CD14-positive monocyte (primary cell): ENCODE measurements at regions not wholly inside any gene's neighbourhood (a gene's known extent, or its start where the extent isn't known, plus 50 kb on each side); places are given as distances from the start of the nearest gene placed in this dataset.

Experiments used
- DNase-seq, 3 donors: peaks; one replicate each; pipeline ENCODE4 v3.0.0-alpha.2; 2011 to 2022
- H2AFZ ChIP-seq: 2 replicates; pipeline ENCODE4 v1.6.0; 2012; ENCODE audit warnings: mild to moderate bottlenecking, low read depth, low read length, inconsistent platforms; ENCODE audit not compliant: insufficient read depth, poor library complexity, severe bottlenecking
- H3K27ac ChIP-seq, 2 donors: 1 replicate in 1 of 2; 2 replicates in 1 of 2; pipeline ENCODE4 v1.5.1; 2012 to 2013; ENCODE audit warnings: low read length in 2 of 2, control low read depth in 1 of 2, inconsistent platforms in 1 of 2, low read depth in 1 of 2, mild to moderate bottlenecking in 1 of 2
- H3K27me3 ChIP-seq, 2 donors: one replicate each; pipeline versions ENCODE4 v1.6.0 to v1.6.1; 2011 to 2013; ENCODE audit warnings: low read length in 2 of 2; ENCODE audit not compliant: control insufficient read depth in 2 of 2, insufficient read depth in 2 of 2
- H3K36me3 ChIP-seq, 2 donors: replicated peaks in 1 of 2; 1 replicate in 1 of 2; 2 replicates in 1 of 2; pipeline versions ENCODE4 v1.5.1 to v1.6.1; 2012 to 2013; ENCODE audit warnings: low read length in 2 of 2, control low read depth in 1 of 2, inconsistent platforms in 1 of 2, mild to moderate bottlenecking in 1 of 2; ENCODE audit not compliant: insufficient read depth in 2 of 2, control insufficient read depth in 1 of 2
- H3K4me1 ChIP-seq, 2 donors: 1 replicate in 1 of 2; 2 replicates in 1 of 2; pipeline versions ENCODE4 v1.5.1 to v1.6.1; 2012 to 2013; ENCODE audit warnings: low read length in 2 of 2, control low read depth in 1 of 2, inconsistent platforms in 1 of 2, mild to moderate bottlenecking in 1 of 2, moderate library complexity in 1 of 2; ENCODE audit not compliant: insufficient read depth in 2 of 2, control insufficient read depth in 1 of 2
- H3K4me2 ChIP-seq: replicated peaks from 2 replicates; pipeline ENCODE3; 2012; ENCODE audit warnings: low read length, moderate library complexity, mild to moderate bottlenecking; ENCODE audit not compliant: poor library complexity, severe bottlenecking; ENCODE audit errors: extremely low read depth
- H3K4me3 ChIP-seq, 3 experiments: fragments of 200-600 bp in 1 of 3; sonication (generic) in 1 of 3; replicated peaks in 1 of 3; 1 replicate in 2 of 3; 2 replicates in 1 of 3; pipeline ENCODE4 v1.5.1; 2011 to 2013; ENCODE audit warnings: low read length in 3 of 3, mild to moderate bottlenecking in 3 of 3, control low read depth in 2 of 3, low read depth in 2 of 3, inconsistent platforms in 1 of 3, moderate library complexity in 1 of 3
- H3K79me2 ChIP-seq: 2 replicates; pipeline ENCODE4 v1.6.0; 2012; ENCODE audit warnings: mild to moderate bottlenecking, control low read depth, inconsistent platforms, low read length, moderate library complexity; ENCODE audit not compliant: insufficient read depth
- H3K9ac ChIP-seq: 2 replicates; pipeline ENCODE4 v1.6.0; 2017; ENCODE audit warnings: low read length, mild to moderate bottlenecking; ENCODE audit not compliant: insufficient read depth, poor library complexity, severe bottlenecking
- H3K9me3 ChIP-seq, 2 donors: replicated peaks in 1 of 2; 1 replicate in 1 of 2; 2 replicates in 1 of 2; pipeline versions ENCODE4 v1.5.1 to v1.6.1; 2012 to 2013; ENCODE audit warnings: low read length in 2 of 2, control low read depth in 1 of 2; ENCODE audit not compliant: control insufficient read depth in 1 of 2, insufficient read depth in 1 of 2
- H4K20me1 ChIP-seq: 2 replicates; pipeline ENCODE4 v1.6.0; 2012; ENCODE audit warnings: mild to moderate bottlenecking, low read length, control low read depth, moderate library complexity; ENCODE audit not compliant: insufficient read depth
- H3K27ac Mint-ChIP-seq, 7 donors: one replicate each; pipeline ENCODE4 v1.8.0; 2020; ENCODE audit warnings: mild to moderate bottlenecking in 7 of 7, mixed read lengths in 7 of 7, moderate library complexity in 6 of 7, inconsistent platforms in 2 of 7
- H3K27me3 Mint-ChIP-seq, 3 donors: one replicate each; pipeline ENCODE4 v1.8.0; 2021 to 2022; ENCODE audit warnings: low read depth in 3 of 3, mild to moderate bottlenecking in 3 of 3, mixed read lengths in 3 of 3, moderate library complexity in 3 of 3, inconsistent platforms in 1 of 3
- H3K36me3 Mint-ChIP-seq, 2 donors: one replicate each; pipeline ENCODE4 v1.8.0; 2020; ENCODE audit warnings: mixed read lengths in 2 of 2, inconsistent platforms in 1 of 2, mild to moderate bottlenecking in 1 of 2
- H3K4me1 Mint-ChIP-seq: one replicate; pipeline ENCODE4 v1.8.0; 2020; ENCODE audit warnings: mild to moderate bottlenecking, mixed read lengths
- H3K4me3 Mint-ChIP-seq, 2 donors: one replicate each; pipeline ENCODE4 v1.8.0; 2020; ENCODE audit warnings: mild to moderate bottlenecking in 2 of 2, mixed read lengths in 2 of 2, moderate library complexity in 1 of 2
- H3K9me3 Mint-ChIP-seq, 7 donors: one replicate each; pipeline ENCODE4 v1.8.0; 2020 to 2022; ENCODE audit warnings: mixed read lengths in 7 of 7, mild to moderate bottlenecking in 6 of 7, moderate library complexity in 6 of 7, inconsistent platforms in 2 of 7
- WGBS: methylation state at CpG from one replicate; pipeline ENCODE4 v1.1.5; 2013; ENCODE audit warnings: missing lambda C conversion rate; ENCODE audit not compliant: insufficient coverage; 5-methylcytosine and 5-hydroxymethylcytosine counted together
- intact Hi-C, 2 donors: fragments of 100-400 bp; cut with micrococcal nuclease; formaldehyde crosslinking; loops; one replicate each; pipeline versions ENCODE4 v1.15.0 to v1.15.1; 2023
- TF ChIP-seq, protein P1 (sequence below): fragments of 200-600 bp; IDR thresholded peaks from one replicate; pipeline ENCODE4 v1.8.0; 2022; ENCODE audit warnings: antibody characterized with exemption, mild to moderate bottlenecking

DNA sequence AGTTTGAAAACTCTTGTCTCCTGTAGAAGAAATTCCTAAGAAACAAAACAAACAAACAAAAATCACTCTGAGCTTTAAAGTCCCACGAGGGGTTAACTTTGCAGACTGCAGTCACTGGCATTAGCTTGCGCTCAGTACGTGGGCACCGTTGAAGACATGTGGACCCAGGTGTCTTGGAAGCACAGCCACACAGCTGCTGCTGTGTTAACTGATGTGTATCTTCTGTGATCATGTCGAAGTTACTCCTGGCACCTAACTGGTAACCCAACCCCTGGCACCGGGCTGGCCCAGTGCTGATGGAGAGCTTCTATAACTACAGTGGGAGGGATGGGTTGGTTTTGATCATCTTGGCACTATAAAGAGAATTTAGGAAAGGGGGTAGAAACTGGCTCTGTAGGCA is 51.6 kb upstream of the FHL2 start:
- Mint-ChIP-seq H3K4me3 (no peak overlapping the region), H3K36me3 (no peaks in the 10 kb centered on the region), H3K4me1 (peaks cover 2% of the 10 kb centered on the region), H3K27ac (no peak overlapping the region), H3K27me3 (peaks cover 2 to 5% (median 4%) of the 10 kb centered on the region in 3 donors), H3K9me3 (no peaks in the 10 kb centered on the region)
- Histone ChIP-seq H3K9me3 (no peaks in the 10 kb centered on the region), H3K4me3 (no peak overlapping the region), H3K79me2 (no peaks in the 10 kb centered on the region), H3K27ac (no peak overlapping the region), H3K36me3 (no peaks in the 10 kb centered on the region), H3K4me1 (no peaks in the 10 kb centered on the region), H3K4me2 (no peak overlapping the region), H3K9ac (no peak overlapping the region), H2AFZ (no peak overlapping the region), H3K27me3 (no peaks in the 10 kb centered on the region), H4K20me1 (no peaks in the 10 kb centered on the region)
- DNase-seq: no peak
- WGBS: 75% methylated on average over 6 of the region's 6 CpGs
- intact Hi-C loops: no loop called here
- TF ChIP-seq, protein P1, sequence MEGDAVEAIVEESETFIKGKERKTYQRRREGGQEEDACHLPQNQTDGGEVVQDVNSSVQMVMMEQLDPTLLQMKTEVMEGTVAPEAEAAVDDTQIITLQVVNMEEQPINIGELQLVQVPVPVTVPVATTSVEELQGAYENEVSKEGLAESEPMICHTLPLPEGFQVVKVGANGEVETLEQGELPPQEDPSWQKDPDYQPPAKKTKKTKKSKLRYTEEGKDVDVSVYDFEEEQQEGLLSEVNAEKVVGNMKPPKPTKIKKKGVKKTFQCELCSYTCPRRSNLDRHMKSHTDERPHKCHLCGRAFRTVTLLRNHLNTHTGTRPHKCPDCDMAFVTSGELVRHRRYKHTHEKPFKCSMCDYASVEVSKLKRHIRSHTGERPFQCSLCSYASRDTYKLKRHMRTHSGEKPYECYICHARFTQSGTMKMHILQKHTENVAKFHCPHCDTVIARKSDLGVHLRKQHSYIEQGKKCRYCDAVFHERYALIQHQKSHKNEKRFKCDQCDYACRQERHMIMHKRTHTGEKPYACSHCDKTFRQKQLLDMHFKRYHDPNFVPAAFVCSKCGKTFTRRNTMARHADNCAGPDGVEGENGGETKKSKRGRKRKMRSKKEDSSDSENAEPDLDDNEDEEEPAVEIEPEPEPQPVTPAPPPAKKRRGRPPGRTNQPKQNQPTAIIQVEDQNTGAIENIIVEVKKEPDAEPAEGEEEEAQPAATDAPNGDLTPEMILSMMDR: no peak

DNA sequence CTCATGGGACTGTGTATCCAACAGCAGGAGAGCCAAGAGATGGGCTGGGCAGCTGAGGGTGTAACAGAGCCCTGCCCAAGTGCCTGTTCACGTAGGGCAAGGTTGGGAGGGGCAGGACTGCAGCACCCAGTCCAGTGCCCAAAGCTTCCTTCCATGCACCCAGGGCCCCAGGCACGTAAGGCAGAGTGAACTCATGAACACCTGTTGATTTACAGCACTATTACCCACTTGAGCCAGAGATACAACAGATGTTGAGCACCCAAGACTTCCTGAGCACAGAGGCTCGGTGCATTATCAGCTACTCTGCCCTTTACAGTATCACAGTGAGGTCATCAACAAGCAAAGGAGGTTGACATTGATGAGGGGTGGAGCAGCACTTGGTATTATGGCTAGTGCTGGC is 50.2 kb upstream of the FHL2 start:
- H3K4me2 ChIP-seq: no peak overlapping the region
- Mint-ChIP-seq H3K27me3 (peaks cover 1 to 5% (median 2%) of the 10 kb centered on the region in 3 donors), H3K4me3 (no peak overlapping the region), H3K27ac (no peak overlapping the region), H3K36me3 (no peaks in the 10 kb centered on the region), H3K4me1 (no peaks in the 10 kb centered on the region), H3K9me3 (no peaks in the 10 kb centered on the region)
- no peak overlapping the region for H3K4me3 ChIP-seq
- no peak overlapping the region for H2AFZ ChIP-seq
- no peak overlapping the region for H3K9ac ChIP-seq
- H3K9me3 ChIP-seq: no peaks in the 10 kb centered on the region
- no peak for DNase-seq
- H3K4me1 ChIP-seq: no peaks in the 10 kb centered on the region
- WGBS: 57% methylated on average over 2 of the region's 3 CpGs
- no peaks in the 10 kb centered on the region for H3K79me2 ChIP-seq
- intact Hi-C loops: no loop called here
- no peaks in the 10 kb centered on the region for H3K36me3 ChIP-seq
- no peak overlapping the region for H3K27ac ChIP-seq
- TF ChIP-seq, protein P1: no peak
- no peaks in the 10 kb centered on the region for H3K27me3 ChIP-seq
- H4K20me1 ChIP-seq: no peaks in the 10 kb centered on the region
